ENCODE measurements at regions not wholly inside any gene's neighbourhood (a gene's known extent, or its start where the extent isn't known, plus 50 kb on each side); places are given as distances from the start of the nearest gene placed in this dataset.

- 46% methylated on average over 18 of the region's 18 CpGs for WGBS
- H3K27ac ChIP-seq, result no peak overlapping the region
- no peaks in the 10 kb centered on the region for H3K36me3 ChIP-seq
- no peak overlapping the region for H3K4me3 ChIP-seq
- H3K9me3 ChIP-seq, result no peaks in the 10 kb centered on the region
- no peaks in the 10 kb centered on the region for H3K4me1 ChIP-seq (replicated peaks)
- no peaks in the 10 kb centered on the region for H3K27me3 ChIP-seq (replicated peaks; ENCODE audit: insufficient read depth)
- no peak for DNase-seq (ENCODE audit: low spot score)
- TF ChIP-seq CTCF (IDR thresholded peaks at IDR 0.05) (no peak), POLR2AphosphoS5 (IDR thresholded peaks at IDR 0.05) (no peak), POLR2A (IDR thresholded peaks at IDR 0.05) (no peak)
- intact Hi-C loops (cut with DNase I), result no loop called here
Measured at GRCh38 chr2:795531-796041, 118.4 kb upstream of the TMEM18 start.

DNA sequence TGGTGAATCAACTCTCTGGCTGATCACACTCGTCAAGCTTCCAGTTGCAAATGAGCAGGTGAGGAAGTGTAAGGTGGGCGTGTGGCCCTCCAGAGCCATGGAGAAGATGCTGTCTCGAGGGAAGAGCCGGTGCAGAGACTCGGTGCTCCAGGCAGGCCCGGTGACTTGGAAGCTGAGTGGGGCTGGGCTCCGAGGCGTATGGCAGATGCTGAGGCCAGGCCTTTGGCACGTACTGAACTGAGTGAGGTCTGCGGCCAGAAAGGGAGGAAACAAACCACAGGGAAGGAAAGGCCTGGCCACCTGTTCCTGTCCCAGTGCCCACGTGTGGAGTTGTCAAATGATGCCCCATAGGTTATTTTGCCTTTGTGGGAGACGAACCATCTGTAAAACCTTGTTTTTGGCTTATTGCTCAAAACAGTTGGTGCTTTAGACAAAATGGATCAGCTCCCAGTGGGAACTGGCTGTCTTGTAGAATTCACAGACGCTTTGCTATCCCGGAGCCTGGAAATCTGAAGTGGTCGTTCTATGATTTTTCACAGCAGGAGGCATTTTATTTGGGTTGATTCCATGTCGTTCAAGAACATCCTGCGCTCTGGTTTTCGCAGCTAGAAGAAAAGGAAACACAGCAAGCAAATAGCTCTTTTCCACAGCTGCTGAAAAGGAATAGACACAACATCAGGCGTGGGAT lies 117.5 kb upstream of the TMEM18 start:
- Histone ChIP-seq H3K27me3 (replicated peaks; ENCODE audit: insufficient read depth) (no peaks in the 10 kb centered on the region), H3K4me3 (no peak overlapping the region), H3K9me3 (no peaks in the 10 kb centered on the region), H3K4me1 (replicated peaks) (no peaks in the 10 kb centered on the region), H3K36me3 (no peaks in the 10 kb centered on the region), H3K27ac (no peak overlapping the region)
- no peak for DNase-seq (ENCODE audit: low spot score)
- 59% methylated on average over 19 of the region's 19 CpGs for WGBS
- TF ChIP-seq POLR2A (IDR thresholded peaks at IDR 0.05), result no peak
- no peak for TF ChIP-seq POLR2AphosphoS5 (IDR thresholded peaks at IDR 0.05)
- no peak for TF ChIP-seq CTCF (IDR thresholded peaks at IDR 0.05)
- intact Hi-C loops (cut with DNase I), result no loop called here

GRCh38 chr2:793236-793635 lies 116.0 kb upstream of the TMEM18 start:
- H3K36me3 ChIP-seq, result no peaks in the 10 kb centered on the region
- H3K4me1 ChIP-seq (replicated peaks), result no peaks in the 10 kb centered on the region
- H3K27me3 ChIP-seq (replicated peaks; ENCODE audit: insufficient read depth), result no peaks in the 10 kb centered on the region
- no peaks in the 10 kb centered on the region for H3K9me3 ChIP-seq
- no peak for DNase-seq (ENCODE audit: low spot score)
- H3K27ac ChIP-seq, result no peak overlapping the region
- no peak overlapping the region for H3K4me3 ChIP-seq
- TF ChIP-seq POLR2AphosphoS5 (IDR thresholded peaks at IDR 0.05), result no peak
- intact Hi-C loops (cut with DNase I), result no loop called here
- WGBS, result 87% methylated on average over 7 of the region's 7 CpGs

DNA sequence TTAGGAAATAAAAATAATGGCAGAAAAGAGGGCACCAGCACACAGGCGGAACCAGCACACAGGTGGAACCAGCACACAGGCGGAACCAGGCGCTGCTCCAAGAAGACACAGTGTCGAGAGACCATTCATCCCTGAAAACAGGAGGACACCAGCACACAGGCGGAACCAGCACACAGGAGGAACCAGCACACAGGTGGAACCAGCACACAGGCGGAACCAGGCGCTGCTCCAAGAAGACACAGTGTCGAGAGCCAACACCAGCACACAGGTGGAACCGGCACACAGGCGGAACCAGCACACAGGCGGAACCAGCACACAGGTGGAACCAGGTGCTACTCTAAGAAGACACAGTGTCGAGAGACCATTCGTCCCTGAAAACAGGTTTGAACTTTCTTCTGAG lies 115.5 kb upstream of the TMEM18 start:
- H3K36me3 ChIP-seq, result no peaks in the 10 kb centered on the region
- no peak overlapping the region for H3K4me3 ChIP-seq
- no peaks in the 10 kb centered on the region for H3K27me3 ChIP-seq (replicated peaks; ENCODE audit: insufficient read depth)
- no peaks in the 10 kb centered on the region for H3K9me3 ChIP-seq
- H3K4me1 ChIP-seq (replicated peaks), result no peaks in the 10 kb centered on the region
- DNase-seq (ENCODE audit: low spot score), result no peak
- H3K27ac ChIP-seq, result no peak overlapping the region
- WGBS, result 94% methylated on average over 13 of the region's 13 CpGs
- no peak for TF ChIP-seq POLR2AphosphoS5 (IDR thresholded peaks at IDR 0.05)
- no peak for TF ChIP-seq POLR2A (IDR thresholded peaks at IDR 0.05)
- TF ChIP-seq CTCF (IDR thresholded peaks at IDR 0.05), result no peak
- intact Hi-C loops (cut with DNase I), result no loop called here

DNA sequence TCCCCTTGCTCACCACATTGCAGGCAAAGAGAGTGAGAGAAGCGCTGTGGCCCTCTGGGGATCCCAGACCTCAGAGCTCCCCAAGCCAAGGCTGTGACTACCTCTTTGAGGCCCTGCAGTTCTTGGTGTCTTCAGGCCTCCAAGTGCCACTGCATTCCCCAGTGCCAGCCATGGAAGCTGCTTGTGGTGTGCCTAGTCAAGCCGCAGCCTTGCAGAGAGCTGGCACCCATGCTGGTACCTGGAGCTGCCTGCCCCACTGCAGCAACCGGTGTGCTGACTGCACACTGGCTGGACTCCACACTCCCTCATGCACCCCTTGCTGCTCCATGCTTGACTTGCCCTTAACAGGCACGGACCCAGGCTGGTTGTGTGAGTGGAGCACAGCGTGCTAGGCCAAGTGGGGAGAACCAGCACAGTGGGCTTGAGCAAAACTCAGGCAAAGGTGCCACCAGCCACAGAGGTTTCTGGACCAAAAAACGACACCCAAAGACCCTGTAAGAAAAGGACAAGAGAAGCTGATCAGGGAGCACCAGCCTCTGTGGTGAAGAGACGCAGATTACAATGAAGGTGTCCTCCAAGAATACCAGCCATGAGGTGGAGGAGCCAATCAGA lies 113.5 kb upstream of the TMEM18 start:
- no peak for DNase-seq (ENCODE audit: low spot score)
- Histone ChIP-seq H3K9me3 (no peaks in the 10 kb centered on the region), H3K27ac (no peak overlapping the region), H3K4me3 (no peak overlapping the region), H3K4me1 (replicated peaks) (no peaks in the 10 kb centered on the region), H3K27me3 (replicated peaks; ENCODE audit: insufficient read depth) (no peaks in the 10 kb centered on the region), H3K36me3 (no peaks in the 10 kb centered on the region)
- intact Hi-C loops (cut with DNase I), result no loop called here
- no peak for TF ChIP-seq CTCF (IDR thresholded peaks at IDR 0.05)
- no peak for TF ChIP-seq POLR2A (IDR thresholded peaks at IDR 0.05)
- no peak for TF ChIP-seq POLR2AphosphoS5 (IDR thresholded peaks at IDR 0.05)
- 97% methylated on average over 7 of the region's 7 CpGs for WGBS

Measured in prostate gland (tissue), 2 donors.